ENCODE measurements at regions not wholly inside any gene's neighbourhood (a gene's known extent, or its start where the extent isn't known, plus 50 kb on each side); places are given as distances from the start of the nearest gene placed in this dataset.

GRCh38 chr5:40045429-40045828 is 620.6 kb upstream of the DAB2 start:
- TF ChIP-seq CTCF (conservative IDR thresholded peaks at IDR 0.05; ENCODE audit: low read depth, low read length), result no peak
- H3K4me3 ChIP-seq (ENCODE audit: low read depth, low read length), result no peak overlapping the region
- DNase-seq (ENCODE audit: low read depth), result no peak

GRCh38 chr5:40043916-40044315 is 619.1 kb upstream of the DAB2 start:
- H3K4me3 ChIP-seq (ENCODE audit: low read depth, low read length), result no peak overlapping the region
- DNase-seq (ENCODE audit: low read depth), result peak; percentile 31
- TF ChIP-seq CTCF (conservative IDR thresholded peaks at IDR 0.05; ENCODE audit: low read depth, low read length), result no peak

- no peak for TF ChIP-seq CTCF (conservative IDR thresholded peaks at IDR 0.05; ENCODE audit: low read depth, low read length)
- no peak for DNase-seq (ENCODE audit: low read depth)
- H3K4me3 ChIP-seq (ENCODE audit: low read depth, low read length), result no peak overlapping the region
These were observed 616.7 kb upstream of the DAB2 start for GRCh38 chr5:40041452-40041851.

GRCh38 chr5:40037713-40038112 is 612.9 kb upstream of the DAB2 start:
- H3K4me3 ChIP-seq (ENCODE audit: low read depth, low read length), result no peak overlapping the region
- DNase-seq (ENCODE audit: low read depth), result no peak
- no peak for TF ChIP-seq CTCF (conservative IDR thresholded peaks at IDR 0.05; ENCODE audit: low read depth, low read length)

DNA sequence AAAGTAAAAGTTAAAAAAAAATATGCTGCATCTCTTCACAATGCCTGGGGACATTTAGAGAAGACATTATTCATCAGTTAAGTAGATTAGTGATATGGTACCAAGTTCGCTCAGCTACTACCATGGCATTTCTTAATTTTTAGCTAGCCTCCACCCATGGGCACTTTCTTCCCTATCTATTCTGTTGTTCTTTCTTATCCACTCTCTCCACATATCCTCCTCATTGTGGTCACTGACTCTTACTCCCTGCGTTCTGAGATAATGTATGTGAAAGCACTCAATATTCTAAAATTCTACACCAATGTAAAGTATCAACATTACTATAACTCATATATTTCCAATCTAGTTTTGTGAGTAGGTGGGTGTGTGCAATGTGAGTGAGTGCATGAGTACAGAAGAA is 609.7 kb upstream of the DAB2 start:
- no peak for DNase-seq (ENCODE audit: low read depth)
- no peak for TF ChIP-seq CTCF (conservative IDR thresholded peaks at IDR 0.05; ENCODE audit: low read depth, low read length)
- no peak overlapping the region for H3K4me3 ChIP-seq (ENCODE audit: low read depth, low read length)

- no peak for TF ChIP-seq CTCF (conservative IDR thresholded peaks at IDR 0.05; ENCODE audit: low read depth, low read length)
- H3K4me3 ChIP-seq (ENCODE audit: low read depth, low read length), result no peak overlapping the region
- DNase-seq (ENCODE audit: low read depth), result no peak
These were observed 608.6 kb upstream of the DAB2 start for GRCh38 chr5:40033411-40033810.

GRCh38 chr5:40033009-40033408 is 608.2 kb upstream of the DAB2 start:
- no peak for DNase-seq (ENCODE audit: low read depth)

More at GRCh38 chr5:40033009-40033408, 608.2 kb upstream of the DAB2 start:
- no peak for TF ChIP-seq CTCF (conservative IDR thresholded peaks at IDR 0.05; ENCODE audit: low read depth, low read length)
- no peak overlapping the region for H3K4me3 ChIP-seq (ENCODE audit: low read depth, low read length)

Data from choroid plexus epithelial cell (primary cell).